Osteoblast (primary cell): ENCODE measurements at regions not wholly inside any gene's neighbourhood (a gene's known extent, or its start where the extent isn't known, plus 50 kb on each side); places are given as distances from the start of the nearest gene placed in this dataset.

ENCODE experiments used
- DNase-seq: peaks from one replicate; pipeline ENCODE4 v3.0.0; 2011; ENCODE audit warnings: low spot score, mixed read lengths; ENCODE audit not compliant: insufficient read length; ENCODE audit errors: missing footprints
- H2AFZ ChIP-seq: 2 replicates; pipeline ENCODE4 v1.6.0; 2011; ENCODE audit warnings: mild to moderate bottlenecking, low read length
- H3K27ac ChIP-seq: 2 replicates; pipeline ENCODE4 v1.5.1; 2011; ENCODE audit warnings: mild to moderate bottlenecking, low read depth, low read length, moderate library complexity
- H3K27me3 ChIP-seq: 2 replicates; pipeline ENCODE4 v1.6.0; 2012; ENCODE audit warnings: mild to moderate bottlenecking, control low read depth, inconsistent platforms, low read length, moderate library complexity; ENCODE audit not compliant: insufficient read depth
- H3K36me3 ChIP-seq: 2 replicates; pipeline ENCODE4 v1.5.1; 2011; ENCODE audit warnings: mild to moderate bottlenecking, low read length, control low read depth, moderate library complexity; ENCODE audit not compliant: insufficient read depth
- H3K4me1 ChIP-seq: 2 replicates; pipeline ENCODE4 v1.5.1; 2011; ENCODE audit warnings: mild to moderate bottlenecking, low read length, control low read depth, moderate library complexity; ENCODE audit not compliant: insufficient read depth
- H3K4me2 ChIP-seq: 2 replicates; pipeline ENCODE4 v1.6.0; 2011; ENCODE audit warnings: mild to moderate bottlenecking, low read length; ENCODE audit not compliant: insufficient read depth
- H3K4me3 ChIP-seq: fragments of 200-600 bp; sonication (generic); 3 replicates; pipeline ENCODE4 v1.5.1; 2012; ENCODE audit warnings: mild to moderate bottlenecking, low read length, inconsistent platforms; ENCODE audit not compliant: insufficient read depth
- H3K79me2 ChIP-seq: 2 replicates; pipeline ENCODE4 v1.6.0; 2012; ENCODE audit warnings: mild to moderate bottlenecking, low read length, control low read depth, inconsistent platforms; ENCODE audit not compliant: insufficient read depth
- H3K9me3 ChIP-seq: 2 replicates; pipeline ENCODE4 v1.5.1; 2011; ENCODE audit warnings: low read depth, low read length, control low read depth
- H4K20me1 ChIP-seq: 2 replicates; pipeline ENCODE4 v1.6.0; 2012; ENCODE audit warnings: mild to moderate bottlenecking, low read length, control low read depth; ENCODE audit not compliant: insufficient read depth
- CTCF ChIP-seq: IDR thresholded peaks from 2 replicates; pipeline ENCODE4 v1.5.1; 2011; ENCODE audit warnings: mild to moderate bottlenecking, low read depth, low read length, moderate library complexity; ENCODE audit errors: extremely low read depth

GRCh38 chr12:58654021-58654420, 266.3 kb downstream of the LRIG3 start:
- TF ChIP-seq CTCF, result no peak
- H2AFZ ChIP-seq, result no peak overlapping the region
- no peaks in the 10 kb centered on the region for H3K36me3 ChIP-seq

GRCh38 chr12:58655375-58655774, 264.9 kb downstream of the LRIG3 start:
- Histone ChIP-seq H3K4me2 (no peak overlapping the region), H4K20me1 (no peaks in the 10 kb centered on the region), H3K36me3 (no peaks in the 10 kb centered on the region), H3K4me1 (no peaks in the 10 kb centered on the region), H2AFZ (no peak overlapping the region), H3K4me3 (no peak overlapping the region), H3K79me2 (no peaks in the 10 kb centered on the region), H3K27me3 (no peaks in the 10 kb centered on the region), H3K27ac (no peak overlapping the region), H3K9me3 (no peaks in the 10 kb centered on the region)
- no peak for DNase-seq
- no peak for TF ChIP-seq CTCF

More at GRCh38 chr12:58654021-58654420, 266.3 kb downstream of the LRIG3 start:
- Histone ChIP-seq H3K4me3 (no peak overlapping the region), H3K9me3 (no peaks in the 10 kb centered on the region), H3K4me2 (no peak overlapping the region), H3K79me2 (no peaks in the 10 kb centered on the region), H3K4me1 (no peaks in the 10 kb centered on the region), H4K20me1 (no peaks in the 10 kb centered on the region), H3K27ac (no peak overlapping the region), H3K27me3 (no peaks in the 10 kb centered on the region)
- DNase-seq, result no peak

- no peak overlapping the region for H3K27ac ChIP-seq
- no peaks in the 10 kb centered on the region for H3K9me3 ChIP-seq
- H3K36me3 ChIP-seq, result no peaks in the 10 kb centered on the region
- H4K20me1 ChIP-seq, result no peaks in the 10 kb centered on the region
- H3K79me2 ChIP-seq, result no peaks in the 10 kb centered on the region
- H3K4me3 ChIP-seq, result no peak overlapping the region
- H3K27me3 ChIP-seq, result no peaks in the 10 kb centered on the region
- DNase-seq, result no peak
- no peak for TF ChIP-seq CTCF
- no peaks in the 10 kb centered on the region for H3K4me1 ChIP-seq
- H3K4me2 ChIP-seq, result no peak overlapping the region
- no peak overlapping the region for H2AFZ ChIP-seq
Measured at GRCh38 chr12:58656254-58657009, 263.9 kb downstream of the LRIG3 start.

GRCh38 chr12:58657190-58657589, 263.1 kb downstream of the LRIG3 start:
- Histone ChIP-seq H3K79me2 (no peaks in the 10 kb centered on the region), H3K36me3 (no peaks in the 10 kb centered on the region), H4K20me1 (no peaks in the 10 kb centered on the region), H3K4me3 (no peak overlapping the region), H2AFZ (no peak overlapping the region), H3K4me2 (no peak overlapping the region), H3K4me1 (no peaks in the 10 kb centered on the region), H3K9me3 (no peaks in the 10 kb centered on the region), H3K27ac (no peak overlapping the region), H3K27me3 (no peaks in the 10 kb centered on the region)
- DNase-seq, result no peak
- no peak for TF ChIP-seq CTCF
